ENCODE measurements at regions not wholly inside any gene's neighbourhood (a gene's known extent, or its start where the extent isn't known, plus 50 kb on each side); places are given as distances from the start of the nearest gene placed in this dataset.

DNA sequence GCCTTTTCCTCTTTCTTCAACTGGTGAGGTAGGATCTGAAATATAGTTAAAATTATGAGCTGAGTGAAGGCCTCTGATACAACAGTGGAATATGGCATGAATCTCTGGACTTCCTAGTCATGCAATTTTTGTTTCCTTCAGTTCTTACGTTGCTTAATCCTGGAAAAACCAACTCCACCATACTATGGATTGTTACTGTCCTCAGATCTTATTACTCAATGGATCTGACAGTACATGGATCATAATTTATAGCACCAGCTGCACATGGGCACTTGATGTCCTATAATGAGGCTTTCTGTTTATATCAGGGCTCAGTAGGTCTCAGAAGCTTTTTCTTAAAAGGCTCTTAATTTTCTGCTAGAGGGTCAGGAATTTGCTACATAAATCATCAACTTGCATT lies 1341.0 kb upstream of the EYS start:
- TF ChIP-seq, protein P1, sequence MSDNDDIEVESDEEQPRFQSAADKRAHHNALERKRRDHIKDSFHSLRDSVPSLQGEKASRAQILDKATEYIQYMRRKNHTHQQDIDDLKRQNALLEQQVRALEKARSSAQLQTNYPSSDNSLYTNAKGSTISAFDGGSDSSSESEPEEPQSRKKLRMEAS (IDR thresholded peaks at IDR 0.05): no peak
- no peak for TF ChIP-seq CREB1 (IDR thresholded peaks at IDR 0.05; ENCODE audit: low read depth)
- no peak for TF ChIP-seq EP300 (IDR thresholded peaks at IDR 0.05; ENCODE audit: borderline replicate concordance)
- no peak for TF ChIP-seq CEBPB (IDR thresholded peaks at IDR 0.05)
- TF ChIP-seq YY1 (IDR thresholded peaks at IDR 0.05; ENCODE audit: low read depth): no peak
- TF ChIP-seq, protein P2, sequence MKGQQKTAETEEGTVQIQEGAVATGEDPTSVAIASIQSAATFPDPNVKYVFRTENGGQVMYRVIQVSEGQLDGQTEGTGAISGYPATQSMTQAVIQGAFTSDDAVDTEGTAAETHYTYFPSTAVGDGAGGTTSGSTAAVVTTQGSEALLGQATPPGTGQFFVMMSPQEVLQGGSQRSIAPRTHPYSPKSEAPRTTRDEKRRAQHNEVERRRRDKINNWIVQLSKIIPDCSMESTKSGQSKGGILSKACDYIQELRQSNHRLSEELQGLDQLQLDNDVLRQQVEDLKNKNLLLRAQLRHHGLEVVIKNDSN (IDR thresholded peaks at IDR 0.05): no peak
- no peak for TF ChIP-seq RAD21 (IDR thresholded peaks at IDR 0.05; ENCODE audit: low read depth)
- no peak for TF ChIP-seq TCF12 (IDR thresholded peaks at IDR 0.05; ENCODE audit: low read depth)
- TF ChIP-seq ZBTB7A (IDR thresholded peaks at IDR 0.05; ENCODE audit: low read depth): no peak
- TF ChIP-seq TEAD4 (IDR thresholded peaks at IDR 0.05): no peak

DNA sequence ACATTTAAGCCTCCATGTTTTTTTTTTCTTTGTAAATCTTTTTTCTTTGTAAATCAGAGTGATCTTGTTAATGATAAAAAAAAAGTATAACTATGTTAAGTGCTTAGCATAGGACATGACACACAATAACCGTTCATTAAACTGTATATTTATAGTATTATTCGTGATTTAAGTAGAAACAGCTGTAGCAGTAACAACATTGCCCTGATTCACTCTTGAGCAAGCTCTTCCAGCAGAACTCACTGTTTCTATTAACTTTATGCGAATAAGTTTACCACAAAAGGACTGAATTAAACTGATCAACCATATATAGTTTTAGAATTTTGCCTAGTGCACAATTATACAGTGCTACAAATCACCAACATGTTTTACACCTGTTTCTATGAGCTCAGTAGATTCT lies 1338.0 kb upstream of the EYS start:
- TF ChIP-seq NFIC (IDR thresholded peaks at IDR 0.05) (no peak), CREB1 (IDR thresholded peaks at IDR 0.05; ENCODE audit: low read depth) (no peak), EP300 (IDR thresholded peaks at IDR 0.05; ENCODE audit: borderline replicate concordance) (no peak), YY1 (IDR thresholded peaks at IDR 0.05; ENCODE audit: low read depth) (no peak), TEAD4 (IDR thresholded peaks at IDR 0.05) (no peak), TAF1 (IDR thresholded peaks at IDR 0.05; ENCODE audit: low read depth) (no peak), TCF12 (IDR thresholded peaks at IDR 0.05; ENCODE audit: low read depth) (no peak), ZBTB7A (IDR thresholded peaks at IDR 0.05; ENCODE audit: low read depth) (no peak), RAD21 (IDR thresholded peaks at IDR 0.05; ENCODE audit: low read depth) (no peak), EGR1 (IDR thresholded peaks at IDR 0.05) (no peak), CEBPB (IDR thresholded peaks at IDR 0.05) (no peak), FOXM1 (IDR thresholded peaks at IDR 0.05; ENCODE audit: borderline replicate concordance, low read depth) (no peak)
- TF ChIP-seq, protein P3, sequence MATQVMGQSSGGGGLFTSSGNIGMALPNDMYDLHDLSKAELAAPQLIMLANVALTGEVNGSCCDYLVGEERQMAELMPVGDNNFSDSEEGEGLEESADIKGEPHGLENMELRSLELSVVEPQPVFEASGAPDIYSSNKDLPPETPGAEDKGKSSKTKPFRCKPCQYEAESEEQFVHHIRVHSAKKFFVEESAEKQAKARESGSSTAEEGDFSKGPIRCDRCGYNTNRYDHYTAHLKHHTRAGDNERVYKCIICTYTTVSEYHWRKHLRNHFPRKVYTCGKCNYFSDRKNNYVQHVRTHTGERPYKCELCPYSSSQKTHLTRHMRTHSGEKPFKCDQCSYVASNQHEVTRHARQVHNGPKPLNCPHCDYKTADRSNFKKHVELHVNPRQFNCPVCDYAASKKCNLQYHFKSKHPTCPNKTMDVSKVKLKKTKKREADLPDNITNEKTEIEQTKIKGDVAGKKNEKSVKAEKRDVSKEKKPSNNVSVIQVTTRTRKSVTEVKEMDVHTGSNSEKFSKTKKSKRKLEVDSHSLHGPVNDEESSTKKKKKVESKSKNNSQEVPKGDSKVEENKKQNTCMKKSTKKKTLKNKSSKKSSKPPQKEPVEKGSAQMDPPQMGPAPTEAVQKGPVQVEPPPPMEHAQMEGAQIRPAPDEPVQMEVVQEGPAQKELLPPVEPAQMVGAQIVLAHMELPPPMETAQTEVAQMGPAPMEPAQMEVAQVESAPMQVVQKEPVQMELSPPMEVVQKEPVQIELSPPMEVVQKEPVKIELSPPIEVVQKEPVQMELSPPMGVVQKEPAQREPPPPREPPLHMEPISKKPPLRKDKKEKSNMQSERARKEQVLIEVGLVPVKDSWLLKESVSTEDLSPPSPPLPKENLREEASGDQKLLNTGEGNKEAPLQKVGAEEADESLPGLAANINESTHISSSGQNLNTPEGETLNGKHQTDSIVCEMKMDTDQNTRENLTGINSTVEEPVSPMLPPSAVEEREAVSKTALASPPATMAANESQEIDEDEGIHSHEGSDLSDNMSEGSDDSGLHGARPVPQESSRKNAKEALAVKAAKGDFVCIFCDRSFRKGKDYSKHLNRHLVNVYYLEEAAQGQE (IDR thresholded peaks at IDR 0.05; ENCODE audit: low read depth): no peak

DNA sequence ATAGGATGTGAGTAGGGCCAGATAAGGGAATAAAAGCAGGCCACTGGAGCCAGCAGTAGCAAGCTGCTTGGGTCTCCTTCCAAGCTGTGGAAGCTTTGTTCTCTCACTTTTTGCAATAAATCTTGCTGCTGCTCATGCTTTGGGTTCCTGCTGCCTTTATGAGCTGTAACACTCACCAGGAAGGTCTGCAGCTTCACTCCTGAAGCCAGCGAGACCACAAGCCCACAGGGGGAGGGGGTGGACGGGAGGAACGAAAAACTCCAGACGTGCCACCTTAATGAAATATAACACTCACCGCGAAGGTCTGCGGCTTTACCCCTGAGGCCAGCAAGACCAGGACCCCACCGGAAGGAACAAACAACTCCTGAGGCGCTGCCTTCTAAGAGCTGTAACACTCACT lies 1324.4 kb upstream of the EYS start:
- TF ChIP-seq NFIC (IDR thresholded peaks at IDR 0.05): no peak
- no peak for TF ChIP-seq EGR1 (IDR thresholded peaks at IDR 0.05)
- no peak for TF ChIP-seq FOXM1 (IDR thresholded peaks at IDR 0.05; ENCODE audit: borderline replicate concordance, low read depth)
- TF ChIP-seq, protein P1 (IDR thresholded peaks at IDR 0.05): no peak
- no peak for TF ChIP-seq CEBPB (IDR thresholded peaks at IDR 0.05)
- no peak for TF ChIP-seq ZBTB7A (IDR thresholded peaks at IDR 0.05; ENCODE audit: low read depth)
- TF ChIP-seq CREB1 (IDR thresholded peaks at IDR 0.05; ENCODE audit: low read depth): no peak
- no peak for TF ChIP-seq TEAD4 (IDR thresholded peaks at IDR 0.05)
- no peak for TF ChIP-seq TAF1 (IDR thresholded peaks at IDR 0.05; ENCODE audit: low read depth)
- TF ChIP-seq YY1 (IDR thresholded peaks at IDR 0.05; ENCODE audit: low read depth): no peak
- TF ChIP-seq, protein P2 (IDR thresholded peaks at IDR 0.05): no peak
- no peak for TF ChIP-seq EP300 (IDR thresholded peaks at IDR 0.05; ENCODE audit: borderline replicate concordance)
- no peak for TF ChIP-seq TCF12 (IDR thresholded peaks at IDR 0.05; ENCODE audit: low read depth)

DNA sequence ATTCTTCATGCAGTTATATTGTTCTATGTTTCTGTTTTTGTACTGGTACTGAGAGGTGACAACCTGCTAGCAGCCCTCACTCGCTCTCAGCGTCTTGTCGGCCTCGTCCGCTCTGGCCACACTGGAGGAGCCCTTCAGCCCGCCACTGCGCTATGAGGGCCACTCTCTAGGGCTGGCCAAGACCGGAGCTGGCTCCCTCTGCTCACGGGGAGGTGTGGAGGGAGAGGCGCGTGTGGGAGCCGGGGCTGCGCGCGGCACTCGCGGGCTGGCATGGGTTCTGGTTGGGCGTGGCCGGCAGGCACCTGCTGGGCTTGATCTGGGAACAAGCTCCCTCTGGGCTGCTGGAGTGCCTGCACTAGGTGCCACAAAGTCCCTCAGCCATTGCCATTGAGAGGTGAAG lies 1323.8 kb upstream of the EYS start:
- TF ChIP-seq, protein P2 (IDR thresholded peaks at IDR 0.05): no peak
- TF ChIP-seq TAF1 (IDR thresholded peaks at IDR 0.05; ENCODE audit: low read depth): no peak

DNA sequence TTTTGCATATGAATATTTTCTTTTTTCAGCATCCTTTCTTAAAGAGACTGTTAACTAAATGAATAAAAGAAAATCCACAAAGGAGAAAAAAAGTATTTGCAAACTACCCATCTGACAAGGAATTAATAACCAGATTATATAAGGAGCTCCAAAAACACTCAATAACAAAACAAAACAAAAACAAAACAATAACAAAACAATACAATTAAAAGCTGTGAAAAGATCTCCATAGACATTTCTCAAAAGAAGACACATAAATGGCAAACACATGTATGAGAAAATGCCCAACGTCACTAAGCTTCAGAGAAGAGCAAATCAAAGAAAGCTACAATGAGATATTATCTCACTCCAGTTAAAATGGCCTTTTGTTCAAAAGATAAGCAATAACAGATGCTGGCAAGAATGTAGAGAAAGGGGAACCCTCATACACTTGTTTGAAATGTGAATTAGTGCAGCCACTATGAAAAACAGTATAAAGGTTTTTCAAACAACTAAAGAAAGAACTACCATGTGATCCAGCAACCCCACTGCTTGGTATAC lies 1310.0 kb upstream of the EYS start:
- TF ChIP-seq, protein P1 (IDR thresholded peaks at IDR 0.05): no peak
- no peak for TF ChIP-seq TEAD4 (IDR thresholded peaks at IDR 0.05)
- TF ChIP-seq RAD21 (IDR thresholded peaks at IDR 0.05; ENCODE audit: low read depth): no peak
- no peak for TF ChIP-seq YY1 (IDR thresholded peaks at IDR 0.05; ENCODE audit: low read depth)
- TF ChIP-seq FOXM1 (IDR thresholded peaks at IDR 0.05; ENCODE audit: borderline replicate concordance, low read depth): no peak
- TF ChIP-seq, protein P2 (IDR thresholded peaks at IDR 0.05): no peak

DNA sequence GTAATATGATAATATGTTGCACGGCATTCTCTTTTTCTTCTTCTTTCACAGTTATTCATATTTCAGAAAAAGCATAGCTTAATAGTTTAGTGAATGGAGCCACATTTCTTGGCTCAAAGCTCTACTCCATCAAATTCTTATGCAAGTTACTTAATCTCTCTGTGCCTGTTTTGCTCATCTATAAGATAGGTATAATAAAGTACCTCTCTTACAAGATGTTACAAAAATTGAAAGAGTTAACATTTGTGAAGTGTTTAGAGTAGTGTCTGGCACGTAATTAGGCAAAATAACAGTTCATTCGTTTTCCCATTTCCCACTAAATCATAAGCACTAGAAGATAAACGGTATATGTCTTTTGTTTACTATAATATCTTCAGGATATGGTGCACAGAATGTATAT lies 1304.4 kb upstream of the EYS start:
- TF ChIP-seq TEAD4 (IDR thresholded peaks at IDR 0.05) (no peak), CREB1 (IDR thresholded peaks at IDR 0.05; ENCODE audit: low read depth) (no peak), TAF1 (IDR thresholded peaks at IDR 0.05; ENCODE audit: low read depth) (no peak), CEBPB (IDR thresholded peaks at IDR 0.05) (no peak)
- TF ChIP-seq, protein P1 (IDR thresholded peaks at IDR 0.05): no peak
- TF ChIP-seq, protein P2 (IDR thresholded peaks at IDR 0.05): no peak
- TF ChIP-seq, protein P3 (IDR thresholded peaks at IDR 0.05; ENCODE audit: low read depth): no peak
